GM18508 (cell line): ENCODE measurements at regions not wholly inside any gene's neighbourhood (a gene's known extent, or its start where the extent isn't known, plus 50 kb on each side); places are given as distances from the start of the nearest gene placed in this dataset.

Source experiments
- ATAC-seq: cut with Tn5 transposase; IDR thresholded peaks from one replicate; pipeline ENCODE4 v1.9.1; 2021; ENCODE audit warnings: moderate number of reproducible peaks; ENCODE audit not compliant: insufficient read depth, unreplicated experiment

GRCh38 chr3:174755833-174756829 is 103.0 kb upstream of the NAALADL2 start:
- no peak for ATAC-seq

- ATAC-seq = no peak
These were observed 100.2 kb upstream of the NAALADL2 start for GRCh38 chr3:174758943-174759342.

GRCh38 chr3:174767406-174767805 is 91.7 kb upstream of the NAALADL2 start:
- ATAC-seq = no peak

GRCh38 chr3:174767853-174768382 is 91.2 kb upstream of the NAALADL2 start:
- no peak for ATAC-seq

- no peak for ATAC-seq
These were observed 90.0 kb upstream of the NAALADL2 start for GRCh38 chr3:174769171-174769570.

GRCh38 chr3:174775603-174776002 is 83.5 kb upstream of the NAALADL2 start:
- ATAC-seq = no peak

- ATAC-seq = no peak
These were observed 83.0 kb upstream of the NAALADL2 start for GRCh38 chr3:174776123-174776522.

- no peak for ATAC-seq
These were observed 82.5 kb upstream of the NAALADL2 start for GRCh38 chr3:174776636-174777035.

- no peak for ATAC-seq
These were observed 81.3 kb upstream of the NAALADL2 start for GRCh38 chr3:174777813-174778212.

- no peak for ATAC-seq
These were observed 75.6 kb upstream of the NAALADL2 start for GRCh38 chr3:174783502-174783901.

- no peak for ATAC-seq
These were observed 74.8 kb upstream of the NAALADL2 start for GRCh38 chr3:174784206-174784934.

- ATAC-seq = no peak
These were observed 72.3 kb upstream of the NAALADL2 start for GRCh38 chr3:174786825-174787224.

- ATAC-seq = no peak
These were observed 68.0 kb upstream of the NAALADL2 start for GRCh38 chr3:174791161-174791560.

GRCh38 chr3:174792864-174793263 is 66.3 kb upstream of the NAALADL2 start:
- ATAC-seq = no peak
